Stimulated activated CD8-positive, alpha-beta memory T cell treated with anti-CD3 and anti-CD28 coated beads, Interleukin-15, amount 100 ng/mL, for 1 hour (primary cell): ENCODE measurements at regions not wholly inside any gene's neighbourhood (a gene's known extent, or its start where the extent isn't known, plus 50 kb on each side); places are given as distances from the start of the nearest gene placed in this dataset.
"Not testable (repeated sequence)": the region's sequence is repeated elsewhere in the genome, so short reads cannot be mapped to it uniquely, and the experiment has no call there.

ENCODE experiments used
- DNase-seq: peaks from one replicate; pipeline ENCODE4 v3.0.0-alpha.2; 2020; ENCODE audit warnings: low read depth

- no peak for DNase-seq
These were observed 85.8 kb downstream of the NIBAN1 start for GRCh38 chr1:184888505-184888904.

GRCh38 chr1:184882957-184883815, 91.1 kb downstream of the NIBAN1 start:
- DNase-seq: no peak

- no peak for DNase-seq
These were observed 92.1 kb downstream of the NIBAN1 start for GRCh38 chr1:184881941-184882913.

- DNase-seq: no peak
These were observed 94.3 kb downstream of the NIBAN1 start for GRCh38 chr1:184879876-184880557.

GRCh38 chr1:184878602-184879001, 95.7 kb downstream of the NIBAN1 start:
- DNase-seq: no peak

- no peak for DNase-seq
These were observed 96.3 kb downstream of the NIBAN1 start for GRCh38 chr1:184878002-184878401.

- not testable (repeated sequence) for DNase-seq
These were observed 98.3 kb downstream of the NIBAN1 start for GRCh38 chr1:184876015-184876414.

GRCh38 chr1:184875218-184875617, 99.1 kb downstream of the NIBAN1 start:
- DNase-seq: no peak

GRCh38 chr1:184870319-184870718, 104.0 kb downstream of the NIBAN1 start:
- DNase-seq: no peak

GRCh38 chr1:184867866-184868689, 106.2 kb downstream of the NIBAN1 start:
- no peak for DNase-seq

- peak; percentile 24 for DNase-seq
These were observed 107.1 kb downstream of the NIBAN1 start for GRCh38 chr1:184866991-184867788.

GRCh38 chr1:184866586-184866985, 107.7 kb downstream of the NIBAN1 start:
- no peak for DNase-seq

GRCh38 chr1:184865831-184866230, 108.5 kb downstream of the NIBAN1 start:
- no peak for DNase-seq

- no peak for DNase-seq
These were observed 107.2 kb upstream of the EDEM3 start for GRCh38 chr1:184861755-184862336.

- no peak for DNase-seq
These were observed 106.5 kb upstream of the EDEM3 start for GRCh38 chr1:184860985-184861754.

GRCh38 chr1:184860535-184860934, 105.9 kb upstream of the EDEM3 start:
- no peak for DNase-seq

- no peak for DNase-seq
These were observed 104.9 kb upstream of the EDEM3 start for GRCh38 chr1:184859381-184860105.

- no peak for DNase-seq
These were observed 103.6 kb upstream of the EDEM3 start for GRCh38 chr1:184858288-184858687.
